ENCODE measurements at regions not wholly inside any gene's neighbourhood (a gene's known extent, or its start where the extent isn't known, plus 50 kb on each side); places are given as distances from the start of the nearest gene placed in this dataset.
"Not testable (repeated sequence)": the region's sequence is repeated elsewhere in the genome, so short reads cannot be mapped to it uniquely, and the experiment has no call there.

DNA sequence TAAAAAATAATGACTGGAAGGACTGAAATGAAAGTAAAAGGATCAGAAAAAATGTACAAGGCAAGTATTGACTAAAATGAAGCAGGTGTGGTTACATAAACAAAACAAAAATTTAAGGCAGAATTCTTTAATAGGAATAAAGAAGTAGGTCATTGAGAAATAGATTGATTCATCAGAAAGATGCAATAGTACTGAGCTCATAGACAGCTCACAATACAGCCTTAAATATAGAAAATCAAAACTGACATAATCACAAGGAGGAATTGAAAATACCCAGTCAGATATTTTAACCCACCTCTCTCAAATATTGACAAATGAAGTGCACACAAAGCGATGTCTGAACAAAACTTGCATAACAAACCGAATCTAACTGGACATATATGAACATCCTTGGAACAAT, 366.8 kb upstream of the DPYD start:
- H3K4me3 ChIP-seq (ENCODE audit: low read length), result no peak overlapping the region
- H3K36me3 ChIP-seq (ENCODE audit: control insufficient read depth, insufficient read depth, low read length), result no peaks in the 10 kb centered on the region
- H3K27ac ChIP-seq (ENCODE audit: low read depth, low read length), result no peak overlapping the region
- H3K9ac ChIP-seq (ENCODE audit: low read length), result no peak overlapping the region
- no peaks in the 10 kb centered on the region for H3K27me3 ChIP-seq (ENCODE audit: control insufficient read depth, insufficient read depth, low read length)
- H3K4me1 ChIP-seq (ENCODE audit: control insufficient read depth, insufficient read depth, low read length), result no peaks in the 10 kb centered on the region

DNA sequence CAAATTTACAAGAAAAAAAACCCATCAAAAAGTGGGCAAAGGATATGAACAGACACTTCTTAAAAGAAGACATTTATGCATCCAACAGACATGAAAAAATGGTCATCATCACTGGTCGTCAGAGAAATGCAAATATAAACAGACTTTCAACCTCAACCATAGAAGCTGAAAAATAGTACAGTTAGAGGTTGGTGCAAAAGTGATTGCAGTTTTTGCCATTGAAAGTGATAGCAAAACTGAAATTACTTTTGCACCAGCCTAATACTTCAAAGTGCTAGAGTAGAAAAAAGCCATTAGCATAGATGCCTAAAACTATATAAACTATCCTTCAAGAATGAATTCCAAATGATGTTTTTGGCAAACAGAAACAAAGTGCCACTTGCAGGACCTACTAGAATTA, 365.8 kb upstream of the DPYD start:
- H3K27ac ChIP-seq (ENCODE audit: low read depth, low read length), result no peak overlapping the region
- no peaks in the 10 kb centered on the region for H3K27me3 ChIP-seq (ENCODE audit: control insufficient read depth, insufficient read depth, low read length)
- H3K9ac ChIP-seq (ENCODE audit: low read length), result no peak overlapping the region
- no peaks in the 10 kb centered on the region for H3K4me1 ChIP-seq (ENCODE audit: control insufficient read depth, insufficient read depth, low read length)
- H3K36me3 ChIP-seq (ENCODE audit: control insufficient read depth, insufficient read depth, low read length), result no peaks in the 10 kb centered on the region
- no peak overlapping the region for H3K4me3 ChIP-seq (ENCODE audit: low read length)

DNA sequence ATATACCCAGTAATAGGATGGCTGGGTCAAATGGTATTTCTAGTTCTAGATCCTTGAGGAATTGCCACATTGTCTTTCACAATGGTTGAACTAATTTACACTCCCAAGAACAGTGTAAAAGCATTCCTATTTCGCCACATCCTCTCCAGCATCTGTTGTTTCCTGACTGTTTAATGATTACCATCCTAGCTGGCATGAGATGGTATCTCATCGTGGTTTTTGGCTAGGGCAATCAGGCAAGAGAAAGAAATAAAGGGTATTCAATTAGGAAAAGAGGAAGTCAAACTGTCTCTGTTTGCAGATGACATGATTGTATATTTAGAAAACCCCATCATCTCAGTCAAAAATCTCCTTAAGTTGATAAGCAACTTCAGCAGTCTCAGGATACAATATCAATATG, 364.5 kb upstream of the DPYD start:
- H3K27ac ChIP-seq (ENCODE audit: low read depth, low read length); H3K4me3 ChIP-seq (ENCODE audit: low read length): not testable (repeated sequence)

DNA sequence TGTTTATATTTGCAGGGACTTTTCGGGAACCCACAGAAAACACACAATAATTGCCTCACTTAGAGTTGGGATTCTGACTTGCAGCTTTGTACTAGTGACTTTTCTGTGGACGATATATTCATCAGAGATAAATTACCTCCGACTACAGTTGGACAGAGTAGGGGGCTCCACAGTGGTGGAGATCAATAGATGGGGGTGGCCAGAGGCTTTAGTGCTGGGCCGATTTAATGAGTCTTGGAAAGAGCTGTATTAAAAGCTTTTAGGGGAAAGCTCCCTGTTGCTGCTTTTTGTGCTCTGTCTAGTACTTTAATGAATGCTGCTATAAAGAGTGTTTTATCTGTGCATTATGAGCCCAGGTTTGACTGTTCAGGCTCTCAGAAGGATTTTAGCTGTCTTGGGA, 359.2 kb upstream of the DPYD start:
- no peak overlapping the region for H3K27ac ChIP-seq (ENCODE audit: low read depth, low read length)
- H3K9ac ChIP-seq (ENCODE audit: low read length), result no peak overlapping the region
- no peak overlapping the region for H3K4me3 ChIP-seq (ENCODE audit: low read length)
- no peaks in the 10 kb centered on the region for H3K4me1 ChIP-seq (ENCODE audit: control insufficient read depth, insufficient read depth, low read length)
- no peaks in the 10 kb centered on the region for H3K36me3 ChIP-seq (ENCODE audit: control insufficient read depth, insufficient read depth, low read length)
- no peaks in the 10 kb centered on the region for H3K27me3 ChIP-seq (ENCODE audit: control insufficient read depth, insufficient read depth, low read length)

More for the DNA sequence above, 364.5 kb upstream of the DPYD start:
- not testable (repeated sequence) for H3K9ac ChIP-seq (ENCODE audit: low read length); H3K36me3 ChIP-seq (ENCODE audit: control insufficient read depth, insufficient read depth, low read length); H3K27me3 ChIP-seq (ENCODE audit: control insufficient read depth, insufficient read depth, low read length); H3K4me1 ChIP-seq (ENCODE audit: control insufficient read depth, insufficient read depth, low read length)

DNA sequence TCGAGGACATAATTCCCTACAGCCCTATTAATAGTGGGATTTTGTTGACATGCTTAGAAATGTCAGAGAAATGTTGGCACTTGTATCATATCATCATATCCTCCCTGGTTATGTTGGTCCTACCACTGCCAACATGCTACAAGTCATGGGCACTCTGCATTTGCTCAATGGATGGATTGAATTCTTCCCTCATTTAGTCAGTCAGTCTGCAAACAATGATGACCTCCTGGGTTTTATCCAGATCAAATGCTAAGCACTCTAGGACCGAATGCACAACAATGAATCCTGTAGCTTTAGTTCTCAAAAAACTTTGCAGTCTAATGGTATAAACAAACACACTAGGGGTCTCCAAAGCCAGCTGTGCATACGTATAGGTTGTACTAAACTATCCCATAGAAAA, 357.2 kb upstream of the DPYD start:
- no peaks in the 10 kb centered on the region for H3K4me1 ChIP-seq (ENCODE audit: control insufficient read depth, insufficient read depth, low read length)
- no peaks in the 10 kb centered on the region for H3K36me3 ChIP-seq (ENCODE audit: control insufficient read depth, insufficient read depth, low read length)
- no peak overlapping the region for H3K9ac ChIP-seq (ENCODE audit: low read length)
- H3K27me3 ChIP-seq (ENCODE audit: control insufficient read depth, insufficient read depth, low read length), result no peaks in the 10 kb centered on the region
- H3K4me3 ChIP-seq (ENCODE audit: low read length), result no peak overlapping the region
- no peak overlapping the region for H3K27ac ChIP-seq (ENCODE audit: low read depth, low read length)

DNA sequence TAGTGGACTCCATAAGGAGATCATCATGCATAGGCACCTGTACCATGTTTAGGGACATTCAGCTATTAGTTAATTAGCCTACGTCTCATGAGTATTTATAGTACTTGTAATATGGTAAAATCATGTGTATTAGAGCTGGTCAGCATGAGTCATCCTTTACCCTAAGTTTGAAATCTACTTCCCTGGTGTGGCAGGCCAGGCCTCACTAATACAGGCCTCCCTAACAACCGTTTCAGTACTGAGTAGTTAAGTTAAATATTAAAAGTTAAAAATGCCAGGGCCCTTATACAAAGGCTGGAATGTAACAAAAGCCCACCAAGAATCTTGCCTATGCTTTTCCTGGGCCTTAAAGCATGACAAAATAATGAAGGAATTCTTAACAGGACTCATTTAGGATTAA, 356.3 kb upstream of the DPYD start:
- H3K4me1 ChIP-seq (ENCODE audit: control insufficient read depth, insufficient read depth, low read length), result no peaks in the 10 kb centered on the region
- H3K27ac ChIP-seq (ENCODE audit: low read depth, low read length), result no peak overlapping the region
- H3K36me3 ChIP-seq (ENCODE audit: control insufficient read depth, insufficient read depth, low read length), result no peaks in the 10 kb centered on the region
- no peak overlapping the region for H3K4me3 ChIP-seq (ENCODE audit: low read length)
- H3K9ac ChIP-seq (ENCODE audit: low read length), result no peak overlapping the region
- no peaks in the 10 kb centered on the region for H3K27me3 ChIP-seq (ENCODE audit: control insufficient read depth, insufficient read depth, low read length)

DNA sequence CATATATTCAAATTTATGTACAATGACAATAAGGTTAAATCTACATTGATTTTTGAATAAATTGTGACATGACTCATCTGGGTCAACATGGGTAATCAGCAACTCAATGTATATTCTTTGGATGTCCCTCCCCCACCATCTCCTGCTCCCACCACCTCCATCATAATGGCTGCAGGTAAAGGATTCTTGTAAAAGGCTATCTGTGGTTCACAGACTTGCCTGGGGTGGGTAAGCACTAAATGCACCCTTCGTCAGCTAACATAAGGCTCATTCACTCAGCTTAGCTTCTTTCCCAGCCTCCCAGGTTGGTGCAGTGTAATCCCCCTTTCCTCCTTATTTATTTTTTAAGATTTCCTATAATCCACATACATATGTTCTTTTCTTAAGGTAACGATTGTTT, 355.7 kb upstream of the DPYD start:
- H3K4me1 ChIP-seq (ENCODE audit: control insufficient read depth, insufficient read depth, low read length), result no peaks in the 10 kb centered on the region
- no peak overlapping the region for H3K4me3 ChIP-seq (ENCODE audit: low read length)
- no peaks in the 10 kb centered on the region for H3K27me3 ChIP-seq (ENCODE audit: control insufficient read depth, insufficient read depth, low read length)
- no peak overlapping the region for H3K27ac ChIP-seq (ENCODE audit: low read depth, low read length)
- no peaks in the 10 kb centered on the region for H3K36me3 ChIP-seq (ENCODE audit: control insufficient read depth, insufficient read depth, low read length)
- no peak overlapping the region for H3K9ac ChIP-seq (ENCODE audit: low read length)

DNA sequence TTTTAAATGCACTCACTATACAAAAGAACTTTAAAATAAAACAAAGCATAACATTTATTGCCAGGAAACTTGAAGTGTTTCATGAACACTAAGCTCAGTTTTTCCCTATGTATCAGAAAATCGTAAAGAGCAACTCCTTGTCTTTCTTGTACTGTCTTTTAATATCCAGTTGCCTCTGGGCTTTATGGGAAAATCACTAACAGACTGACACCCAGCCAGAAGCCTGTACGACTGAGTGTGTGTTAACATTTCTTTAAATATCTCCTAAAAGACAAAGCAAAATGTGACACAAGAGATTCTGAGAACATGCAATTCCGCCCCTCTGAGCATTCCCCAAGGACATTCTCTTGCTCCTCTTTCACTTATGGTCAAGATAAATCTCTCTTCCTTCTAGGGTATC, 347.5 kb upstream of the DPYD start:
- no peak overlapping the region for H3K4me3 ChIP-seq (ENCODE audit: low read length)
- H3K27me3 ChIP-seq (ENCODE audit: control insufficient read depth, insufficient read depth, low read length), result no peaks in the 10 kb centered on the region
- no peaks in the 10 kb centered on the region for H3K4me1 ChIP-seq (ENCODE audit: control insufficient read depth, insufficient read depth, low read length)
- no peaks in the 10 kb centered on the region for H3K36me3 ChIP-seq (ENCODE audit: control insufficient read depth, insufficient read depth, low read length)
- H3K9ac ChIP-seq (ENCODE audit: low read length), result no peak overlapping the region
- H3K27ac ChIP-seq (ENCODE audit: low read depth, low read length), result no peak overlapping the region

DNA sequence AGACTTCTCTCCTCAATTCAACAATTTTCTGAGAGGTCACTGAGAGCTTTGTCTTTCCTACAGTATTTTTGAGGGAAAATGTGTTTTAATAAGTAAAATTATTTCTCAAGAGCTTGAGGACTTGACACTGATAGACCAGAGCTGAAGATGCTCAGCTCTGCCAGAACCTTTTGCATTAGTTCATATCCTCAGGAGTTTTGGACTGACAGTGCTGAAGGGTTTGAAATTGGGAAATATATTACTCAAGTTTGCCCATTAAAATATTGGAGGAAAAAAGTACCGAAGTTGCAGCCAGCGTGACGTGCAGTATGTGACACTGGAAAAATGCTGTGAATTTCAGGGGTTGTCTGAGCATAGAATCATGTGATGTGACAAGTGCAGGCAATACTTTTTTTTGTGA, 346.6 kb upstream of the DPYD start:
- H3K27me3 ChIP-seq (ENCODE audit: control insufficient read depth, insufficient read depth, low read length), result no peaks in the 10 kb centered on the region
- H3K4me1 ChIP-seq (ENCODE audit: control insufficient read depth, insufficient read depth, low read length), result no peaks in the 10 kb centered on the region
- no peak overlapping the region for H3K4me3 ChIP-seq (ENCODE audit: low read length)
- no peak overlapping the region for H3K27ac ChIP-seq (ENCODE audit: low read depth, low read length)
- no peaks in the 10 kb centered on the region for H3K36me3 ChIP-seq (ENCODE audit: control insufficient read depth, insufficient read depth, low read length)
- H3K9ac ChIP-seq (ENCODE audit: low read length), result no peak overlapping the region

DNA sequence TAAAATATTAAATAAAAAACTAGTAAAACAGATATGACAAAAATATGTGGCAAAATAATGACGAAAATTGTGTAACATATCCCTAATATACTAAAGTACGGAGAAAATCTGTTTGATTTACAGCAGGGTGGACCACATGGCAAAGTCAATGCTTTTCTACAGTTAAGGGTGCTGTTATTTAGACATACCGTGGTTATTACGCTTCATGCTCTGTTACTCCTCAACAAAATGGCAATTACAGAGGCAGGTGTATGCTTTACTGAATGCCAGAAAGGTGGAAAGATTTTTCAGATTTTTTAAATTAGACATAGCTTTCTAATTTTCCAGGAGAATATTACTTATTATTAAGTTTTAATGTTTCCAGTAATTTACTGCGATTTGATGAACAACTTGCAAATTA, 343.9 kb upstream of the DPYD start:
- Histone ChIP-seq H3K9ac (ENCODE audit: low read length) (no peak overlapping the region), H3K27ac (ENCODE audit: low read depth, low read length) (no peak overlapping the region), H3K36me3 (ENCODE audit: control insufficient read depth, insufficient read depth, low read length) (no peaks in the 10 kb centered on the region), H3K4me1 (ENCODE audit: control insufficient read depth, insufficient read depth, low read length) (no peaks in the 10 kb centered on the region), H3K4me3 (ENCODE audit: low read length) (no peak overlapping the region), H3K27me3 (ENCODE audit: control insufficient read depth, insufficient read depth, low read length) (no peaks in the 10 kb centered on the region)

DNA sequence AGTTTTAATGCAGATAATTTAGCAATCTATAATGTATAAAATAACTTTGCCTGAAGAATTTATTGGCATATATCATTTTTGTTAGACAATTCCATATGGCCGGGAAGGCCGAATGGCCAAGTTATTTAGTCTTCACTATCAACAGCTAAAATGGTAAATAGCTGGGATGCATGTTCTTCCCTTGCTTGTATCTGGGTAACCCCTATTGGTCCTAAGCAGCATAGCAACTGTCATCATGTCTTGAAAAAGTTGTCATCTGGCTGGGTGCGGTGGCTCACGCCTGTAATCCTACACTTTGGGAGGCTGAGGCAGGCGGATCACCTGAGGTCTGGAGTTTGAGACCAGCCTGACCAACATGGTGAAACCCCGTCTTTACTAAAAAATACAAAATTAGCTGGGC, 340.0 kb upstream of the DPYD start:
- no peaks in the 10 kb centered on the region for H3K36me3 ChIP-seq (ENCODE audit: control insufficient read depth, insufficient read depth, low read length)
- H3K27me3 ChIP-seq (ENCODE audit: control insufficient read depth, insufficient read depth, low read length), result no peaks in the 10 kb centered on the region
- no peak overlapping the region for H3K9ac ChIP-seq (ENCODE audit: low read length)
- no peaks in the 10 kb centered on the region for H3K4me1 ChIP-seq (ENCODE audit: control insufficient read depth, insufficient read depth, low read length)
- H3K27ac ChIP-seq (ENCODE audit: low read depth, low read length), result no peak overlapping the region
- no peak overlapping the region for H3K4me3 ChIP-seq (ENCODE audit: low read length)

DNA sequence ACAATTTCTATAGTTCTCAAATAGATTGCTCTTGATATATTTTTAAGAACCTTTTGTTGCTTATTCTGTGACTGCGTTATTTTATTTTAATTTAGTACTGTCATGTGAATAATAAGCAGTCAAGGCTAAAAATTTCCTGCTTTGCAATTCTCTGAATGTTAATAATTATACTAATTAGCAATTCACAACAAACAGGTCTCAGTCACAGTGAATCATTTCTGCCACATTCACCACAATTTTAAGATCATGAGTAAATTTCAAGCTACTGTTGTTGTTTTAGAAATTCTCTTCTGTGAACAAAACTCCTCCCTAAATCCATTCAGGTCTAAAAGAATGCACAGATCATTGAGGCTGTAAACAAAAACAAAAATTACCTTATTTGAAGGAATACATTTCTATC, 339.6 kb upstream of the DPYD start:
- H3K4me1 ChIP-seq (ENCODE audit: control insufficient read depth, insufficient read depth, low read length), result no peaks in the 10 kb centered on the region
- H3K4me3 ChIP-seq (ENCODE audit: low read length), result no peak overlapping the region
- no peak overlapping the region for H3K27ac ChIP-seq (ENCODE audit: low read depth, low read length)
- H3K9ac ChIP-seq (ENCODE audit: low read length), result no peak overlapping the region
- no peaks in the 10 kb centered on the region for H3K27me3 ChIP-seq (ENCODE audit: control insufficient read depth, insufficient read depth, low read length)
- no peaks in the 10 kb centered on the region for H3K36me3 ChIP-seq (ENCODE audit: control insufficient read depth, insufficient read depth, low read length)

DNA sequence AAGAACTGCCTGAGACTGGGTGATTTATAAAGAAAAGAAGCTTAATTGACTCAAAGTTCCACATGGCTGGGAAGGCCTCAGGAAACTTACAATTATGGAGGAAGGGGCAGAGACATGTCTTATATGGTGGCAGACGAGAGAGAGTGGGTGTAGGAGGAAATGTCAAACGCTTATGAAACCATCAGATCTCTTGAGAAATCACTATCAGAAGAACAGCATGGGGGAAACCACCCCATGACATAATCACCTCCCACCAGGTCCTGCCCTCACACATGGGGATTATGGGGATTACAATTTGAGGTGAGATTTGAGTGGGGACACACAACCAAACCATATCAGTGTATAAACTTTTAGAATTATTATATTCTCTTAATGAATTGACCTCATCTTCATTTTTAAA, 335.9 kb upstream of the DPYD start:
- Histone ChIP-seq H3K4me1 (ENCODE audit: control insufficient read depth, insufficient read depth, low read length) (no peaks in the 10 kb centered on the region), H3K4me3 (ENCODE audit: low read length) (no peak overlapping the region), H3K36me3 (ENCODE audit: control insufficient read depth, insufficient read depth, low read length) (no peaks in the 10 kb centered on the region), H3K27me3 (ENCODE audit: control insufficient read depth, insufficient read depth, low read length) (no peaks in the 10 kb centered on the region), H3K9ac (ENCODE audit: low read length) (no peak overlapping the region), H3K27ac (ENCODE audit: low read depth, low read length) (no peak overlapping the region)

DNA sequence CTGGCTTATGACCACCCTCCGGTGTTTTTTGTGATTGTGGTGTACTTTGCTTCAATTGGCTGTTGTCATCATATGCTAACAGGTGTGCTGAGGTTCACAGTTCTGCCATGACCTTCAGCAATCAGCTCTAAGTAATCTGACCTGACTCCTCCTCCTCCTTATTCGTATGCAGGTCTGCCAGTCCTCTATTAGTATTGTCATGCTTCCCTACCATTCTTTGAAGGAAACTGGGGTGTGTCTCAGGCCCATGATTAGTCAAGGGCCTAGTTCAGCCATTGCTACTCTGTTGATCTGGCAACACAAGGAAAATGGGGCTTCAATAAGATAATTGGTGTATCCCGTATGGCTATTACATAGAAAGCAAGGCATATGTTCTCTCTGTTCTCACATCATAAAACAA, 332.3 kb upstream of the DPYD start:
- Histone ChIP-seq H3K27ac (ENCODE audit: low read depth, low read length) (no peak overlapping the region), H3K36me3 (ENCODE audit: control insufficient read depth, insufficient read depth, low read length) (no peaks in the 10 kb centered on the region), H3K27me3 (ENCODE audit: control insufficient read depth, insufficient read depth, low read length) (no peaks in the 10 kb centered on the region), H3K4me1 (ENCODE audit: control insufficient read depth, insufficient read depth, low read length) (no peaks in the 10 kb centered on the region), H3K4me3 (ENCODE audit: low read length) (no peak overlapping the region), H3K9ac (ENCODE audit: low read length) (no peak overlapping the region)
